22Rv1 (cell line): ENCODE measurements at regions not wholly inside any gene's neighbourhood (a gene's known extent, or its start where the extent isn't known, plus 50 kb on each side); places are given as distances from the start of the nearest gene placed in this dataset.

ENCODE experiments used
- ZFX ChIP-seq: fragments of 450-650 bp; IDR thresholded peaks from 2 replicates; pipeline ENCODE4 v1.6.1; 2017; ENCODE audit warnings: antibody characterized with exemption, borderline replicate concordance
- TF ChIP-seq, protein P1 (sequence below): fragments of 450-650 bp; IDR thresholded peaks from 2 replicates; pipeline ENCODE4 v1.5.1; 2017; ENCODE audit warnings: mild to moderate bottlenecking

DNA sequence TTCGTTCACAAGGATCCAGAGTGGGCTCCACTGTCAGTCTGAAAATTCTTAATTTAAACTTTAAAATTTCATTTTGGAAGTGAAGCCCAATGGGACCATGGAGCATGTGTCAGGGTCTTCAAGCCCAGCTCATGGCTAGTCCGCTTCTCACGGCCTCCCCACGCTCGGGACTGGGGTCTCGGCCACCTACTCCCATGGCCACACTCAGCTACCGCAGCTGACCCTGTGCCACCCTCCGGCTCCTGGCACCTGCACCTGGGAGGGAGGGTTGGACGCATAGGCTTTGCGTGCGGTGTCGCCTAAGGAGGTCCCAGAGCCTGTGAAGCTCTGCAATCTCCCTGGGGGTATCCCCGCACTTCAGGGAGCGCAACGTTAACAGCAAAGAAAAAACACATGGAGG, 175.7 kb upstream of the PRLR start:
- TF ChIP-seq, protein P1, sequence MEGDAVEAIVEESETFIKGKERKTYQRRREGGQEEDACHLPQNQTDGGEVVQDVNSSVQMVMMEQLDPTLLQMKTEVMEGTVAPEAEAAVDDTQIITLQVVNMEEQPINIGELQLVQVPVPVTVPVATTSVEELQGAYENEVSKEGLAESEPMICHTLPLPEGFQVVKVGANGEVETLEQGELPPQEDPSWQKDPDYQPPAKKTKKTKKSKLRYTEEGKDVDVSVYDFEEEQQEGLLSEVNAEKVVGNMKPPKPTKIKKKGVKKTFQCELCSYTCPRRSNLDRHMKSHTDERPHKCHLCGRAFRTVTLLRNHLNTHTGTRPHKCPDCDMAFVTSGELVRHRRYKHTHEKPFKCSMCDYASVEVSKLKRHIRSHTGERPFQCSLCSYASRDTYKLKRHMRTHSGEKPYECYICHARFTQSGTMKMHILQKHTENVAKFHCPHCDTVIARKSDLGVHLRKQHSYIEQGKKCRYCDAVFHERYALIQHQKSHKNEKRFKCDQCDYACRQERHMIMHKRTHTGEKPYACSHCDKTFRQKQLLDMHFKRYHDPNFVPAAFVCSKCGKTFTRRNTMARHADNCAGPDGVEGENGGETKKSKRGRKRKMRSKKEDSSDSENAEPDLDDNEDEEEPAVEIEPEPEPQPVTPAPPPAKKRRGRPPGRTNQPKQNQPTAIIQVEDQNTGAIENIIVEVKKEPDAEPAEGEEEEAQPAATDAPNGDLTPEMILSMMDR = no peak
- no peak for TF ChIP-seq ZFX
